ENCODE measurements at regions not wholly inside any gene's neighbourhood (a gene's known extent, or its start where the extent isn't known, plus 50 kb on each side); places are given as distances from the start of the nearest gene placed in this dataset.
"Not testable (repeated sequence)": the region's sequence is repeated elsewhere in the genome, so short reads cannot be mapped to it uniquely, and the experiment has no call there.

- ChIA-PET POLR2A (no interaction called here), CTCF (interaction anchor here (0.7 to 8.3 kb wide), 7 partner anchors 14 to 1457 kb away, joined by 3 to 77 read pairs (median 4); no protein-coding TSS in a partner anchor)
- Mint-ChIP-seq H3K36me3 (no peaks in the 10 kb centered on the region), H3K27ac (no peak overlapping the region), H3K4me1 (peaks cover 20% of the 10 kb centered on the region), H3K27me3 (ENCODE audit: low read depth) (no peaks in the 10 kb centered on the region), H3K9me3 (no peaks in the 10 kb centered on the region), H3K4me3 (no peak overlapping the region)
- TF ChIP-seq FOXJ3 (CRISPR knock-in tag; IDR thresholded peaks at IDR 0.05; ENCODE audit: borderline replicate concordance) (no peak), IRF1 (CRISPR knock-in tag; IDR thresholded peaks at IDR 0.05) (no peak), FOXP1 (CRISPR knock-in tag; IDR thresholded peaks at IDR 0.05; ENCODE audit: borderline replicate concordance) (no peak), E2F4 (CRISPR knock-in tag; IDR thresholded peaks at IDR 0.05; ENCODE audit: borderline replicate concordance, low read depth) (no peak), TCF7 (CRISPR knock-in tag; IDR thresholded peaks at IDR 0.05; ENCODE audit: low read depth) (no peak), ZNF416 (CRISPR knock-in tag; IDR thresholded peaks at IDR 0.05) (no peak), ATF2 (CRISPR knock-in tag; IDR thresholded peaks at IDR 0.05; ENCODE audit: borderline replicate concordance, low read depth) (no peak), USF1 (CRISPR knock-in tag; IDR thresholded peaks at IDR 0.05) (no peak), SMAD3 (CRISPR knock-in tag; IDR thresholded peaks at IDR 0.05; ENCODE audit: borderline replicate concordance) (no peak), ELF4 (CRISPR knock-in tag; IDR thresholded peaks at IDR 0.05; ENCODE audit: low read depth) (no peak), TEAD1 (CRISPR knock-in tag; IDR thresholded peaks at IDR 0.05) (no peak), HMGA2 (CRISPR knock-in tag; IDR thresholded peaks at IDR 0.05) (no peak)
- TF ChIP-seq, protein P1, sequence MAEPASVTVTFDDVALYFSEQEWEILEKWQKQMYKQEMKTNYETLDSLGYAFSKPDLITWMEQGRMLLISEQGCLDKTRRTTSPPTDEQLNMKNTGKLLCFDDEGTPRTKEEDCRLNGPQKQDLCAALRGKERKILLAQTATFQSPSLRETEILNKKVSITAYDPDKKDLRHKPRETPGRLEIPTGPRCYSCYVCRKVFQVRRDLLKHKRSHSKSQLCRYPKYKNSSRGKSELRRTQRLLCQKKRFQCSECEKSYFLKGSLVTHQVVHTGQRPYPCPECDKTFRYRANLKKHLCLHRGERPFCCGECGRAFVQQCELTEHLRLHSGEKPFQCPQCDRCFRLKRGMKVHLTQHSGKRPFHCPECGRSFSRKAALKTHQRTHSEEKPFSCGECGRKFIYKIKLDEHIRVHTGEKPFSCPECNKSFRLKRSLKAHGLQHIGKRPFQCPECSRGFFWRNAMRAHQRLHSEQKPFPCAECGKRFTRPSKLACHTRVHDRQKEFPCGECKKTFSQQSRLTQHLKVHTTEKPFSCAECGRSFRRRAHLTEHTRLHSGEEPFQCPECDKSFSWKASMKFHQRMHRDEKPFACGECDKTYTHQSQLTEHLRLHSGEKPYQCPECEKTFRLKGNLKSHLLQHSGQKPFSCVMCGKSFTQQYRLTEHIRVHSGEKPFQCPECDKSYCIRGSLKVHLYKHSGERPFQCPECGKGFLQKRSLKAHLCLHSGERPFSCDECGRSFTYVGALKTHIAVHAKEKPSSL (CRISPR knock-in tag; conservative IDR thresholded peaks at IDR 0.05) = no peak
- DNase-seq (ENCODE audit: low spot score) = no peak
- ATAC-seq = no peak
These were observed 309.2 kb downstream of the ZNF536 start for GRCh38 chr19:30681162-30682100.

DNA sequence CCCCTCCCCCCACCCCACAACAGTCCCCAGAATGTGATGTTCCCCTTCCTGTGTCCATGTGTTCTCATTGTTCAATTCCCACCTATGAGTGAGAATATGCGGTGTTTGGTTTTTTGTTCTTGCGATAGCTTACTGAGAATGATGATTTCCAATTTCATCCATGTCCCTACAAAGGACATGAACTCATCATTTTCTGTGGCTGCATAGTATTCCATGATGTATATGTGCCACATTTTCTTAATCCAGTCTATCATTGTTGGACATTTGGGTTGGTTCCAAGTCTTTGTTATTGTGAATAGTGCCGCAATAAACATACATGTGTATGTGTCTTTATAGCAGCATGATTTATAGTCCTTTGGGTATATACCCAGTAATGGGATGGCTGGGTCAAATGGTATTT is 308.2 kb downstream of the ZNF536 start:
- H3K36me3 Mint-ChIP-seq; H3K9me3 Mint-ChIP-seq; ATAC-seq; POLR2A ChIA-PET; H3K27ac Mint-ChIP-seq; H3K27me3 Mint-ChIP-seq (ENCODE audit: low read depth); CTCF ChIA-PET; H3K4me3 Mint-ChIP-seq; DNase-seq (ENCODE audit: low spot score): not testable (repeated sequence)
- H3K4me1 Mint-ChIP-seq = peaks cover 13% of the 10 kb centered on the region

GRCh38 chr19:30679789-30680188 is 307.6 kb downstream of the ZNF536 start:
- Mint-ChIP-seq H3K36me3 (no peaks in the 10 kb centered on the region), H3K27ac (no peak overlapping the region), H3K4me3 (no peak overlapping the region), H3K27me3 (ENCODE audit: low read depth) (no peaks in the 10 kb centered on the region), H3K9me3 (no peaks in the 10 kb centered on the region), H3K4me1 (peaks cover 9% of the 10 kb centered on the region)
- CTCF ChIA-PET = interaction anchor here (0.9 to 3.4 kb wide), 6 partner anchors 9 to 375 kb away, joined by 3 to 22 read pairs (median 10); no protein-coding TSS in a partner anchor
- POLR2A ChIA-PET = no interaction called here
- DNase-seq (ENCODE audit: low spot score) = no peak
- ATAC-seq = no peak
- TF ChIP-seq NR1H2 (CRISPR knock-in tag; IDR thresholded peaks at IDR 0.05) = no peak
- TF ChIP-seq GRHL2 (CRISPR knock-in tag; IDR thresholded peaks at IDR 0.05; ENCODE audit: insufficient replicate concordance, severe bottlenecking) = no peak
- TF ChIP-seq ZNF396 (CRISPR knock-in tag; IDR thresholded peaks at IDR 0.05; ENCODE audit: borderline replicate concordance) = no peak
- no peak for TF ChIP-seq SP1 (CRISPR knock-in tag; conservative IDR thresholded peaks at IDR 0.05)
- no peak for TF ChIP-seq RELA (CRISPR knock-in tag; IDR thresholded peaks at IDR 0.05; ENCODE audit: borderline replicate concordance)
- no peak for TF ChIP-seq ZNF416 (CRISPR knock-in tag; IDR thresholded peaks at IDR 0.05)
- TF ChIP-seq, protein P2, sequence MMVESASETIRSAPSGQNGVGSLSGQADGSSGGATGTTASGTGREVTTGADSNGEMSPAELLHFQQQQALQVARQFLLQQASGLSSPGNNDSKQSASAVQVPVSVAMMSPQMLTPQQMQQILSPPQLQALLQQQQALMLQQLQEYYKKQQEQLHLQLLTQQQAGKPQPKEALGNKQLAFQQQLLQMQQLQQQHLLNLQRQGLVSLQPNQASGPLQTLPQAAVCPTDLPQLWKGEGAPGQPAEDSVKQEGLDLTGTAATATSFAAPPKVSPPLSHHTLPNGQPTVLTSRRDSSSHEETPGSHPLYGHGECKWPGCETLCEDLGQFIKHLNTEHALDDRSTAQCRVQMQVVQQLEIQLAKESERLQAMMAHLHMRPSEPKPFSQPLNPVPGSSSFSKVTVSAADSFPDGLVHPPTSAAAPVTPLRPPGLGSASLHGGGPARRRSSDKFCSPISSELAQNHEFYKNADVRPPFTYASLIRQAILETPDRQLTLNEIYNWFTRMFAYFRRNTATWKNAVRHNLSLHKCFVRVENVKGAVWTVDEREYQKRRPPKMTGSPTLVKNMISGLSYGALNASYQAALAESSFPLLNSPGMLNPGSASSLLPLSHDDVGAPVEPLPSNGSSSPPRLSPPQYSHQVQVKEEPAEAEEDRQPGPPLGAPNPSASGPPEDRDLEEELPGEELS (CRISPR knock-in tag; IDR thresholded peaks at IDR 0.05) = no peak
